B cell (primary cell): ENCODE measurements at regions not wholly inside any gene's neighbourhood (a gene's known extent, or its start where the extent isn't known, plus 50 kb on each side); places are given as distances from the start of the nearest gene placed in this dataset.

Experiments used
- EZH2 ChIP-seq: IDR thresholded peaks from 2 replicates; pipeline ENCODE4 v1.6.1; 2012; ENCODE audit warnings: borderline replicate concordance, low read depth, mild to moderate bottlenecking, moderate library complexity, low read length; ENCODE audit not compliant: insufficient read depth, poor library complexity, severe bottlenecking
- TF ChIP-seq, protein P1 (sequence below): fragments of 200-600 bp; IDR thresholded peaks from one replicate; pipeline ENCODE4 v1.8.0; 2022; ENCODE audit warnings: antibody characterized with exemption, mild to moderate bottlenecking

DNA sequence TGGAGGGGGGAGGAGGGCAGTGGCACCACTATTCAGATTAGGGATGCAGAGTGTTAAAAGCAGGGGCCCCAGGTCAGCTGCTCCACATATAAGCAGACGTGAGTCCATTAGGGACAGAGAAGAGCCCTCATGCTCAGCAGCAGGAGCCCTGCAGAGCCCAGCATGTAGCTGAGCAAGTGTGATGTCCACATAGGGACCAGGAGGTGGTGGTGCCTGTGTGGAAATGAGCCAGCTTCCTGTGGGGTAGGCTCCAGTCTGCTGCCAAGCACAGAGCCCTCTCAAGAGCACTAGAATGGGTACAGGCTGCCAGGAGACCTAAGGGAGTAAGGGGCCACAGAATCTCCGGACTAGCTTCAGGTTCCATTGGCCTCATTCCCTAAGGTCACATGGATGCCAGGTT, 57.9 kb upstream of the MLN start:
- TF ChIP-seq, protein P1, sequence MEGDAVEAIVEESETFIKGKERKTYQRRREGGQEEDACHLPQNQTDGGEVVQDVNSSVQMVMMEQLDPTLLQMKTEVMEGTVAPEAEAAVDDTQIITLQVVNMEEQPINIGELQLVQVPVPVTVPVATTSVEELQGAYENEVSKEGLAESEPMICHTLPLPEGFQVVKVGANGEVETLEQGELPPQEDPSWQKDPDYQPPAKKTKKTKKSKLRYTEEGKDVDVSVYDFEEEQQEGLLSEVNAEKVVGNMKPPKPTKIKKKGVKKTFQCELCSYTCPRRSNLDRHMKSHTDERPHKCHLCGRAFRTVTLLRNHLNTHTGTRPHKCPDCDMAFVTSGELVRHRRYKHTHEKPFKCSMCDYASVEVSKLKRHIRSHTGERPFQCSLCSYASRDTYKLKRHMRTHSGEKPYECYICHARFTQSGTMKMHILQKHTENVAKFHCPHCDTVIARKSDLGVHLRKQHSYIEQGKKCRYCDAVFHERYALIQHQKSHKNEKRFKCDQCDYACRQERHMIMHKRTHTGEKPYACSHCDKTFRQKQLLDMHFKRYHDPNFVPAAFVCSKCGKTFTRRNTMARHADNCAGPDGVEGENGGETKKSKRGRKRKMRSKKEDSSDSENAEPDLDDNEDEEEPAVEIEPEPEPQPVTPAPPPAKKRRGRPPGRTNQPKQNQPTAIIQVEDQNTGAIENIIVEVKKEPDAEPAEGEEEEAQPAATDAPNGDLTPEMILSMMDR: no peak
- no peak for TF ChIP-seq EZH2
